ENCODE measurements at regions not wholly inside any gene's neighbourhood (a gene's known extent, or its start where the extent isn't known, plus 50 kb on each side); places are given as distances from the start of the nearest gene placed in this dataset.
"Not testable (repeated sequence)": the region's sequence is repeated elsewhere in the genome, so short reads cannot be mapped to it uniquely, and the experiment has no call there.

- DNase-seq (ENCODE audit: low read depth) = not testable (repeated sequence)
These were observed 184.6 kb upstream of the NR3C1 start for GRCh38 chr5:143588121-143588520.

DNA sequence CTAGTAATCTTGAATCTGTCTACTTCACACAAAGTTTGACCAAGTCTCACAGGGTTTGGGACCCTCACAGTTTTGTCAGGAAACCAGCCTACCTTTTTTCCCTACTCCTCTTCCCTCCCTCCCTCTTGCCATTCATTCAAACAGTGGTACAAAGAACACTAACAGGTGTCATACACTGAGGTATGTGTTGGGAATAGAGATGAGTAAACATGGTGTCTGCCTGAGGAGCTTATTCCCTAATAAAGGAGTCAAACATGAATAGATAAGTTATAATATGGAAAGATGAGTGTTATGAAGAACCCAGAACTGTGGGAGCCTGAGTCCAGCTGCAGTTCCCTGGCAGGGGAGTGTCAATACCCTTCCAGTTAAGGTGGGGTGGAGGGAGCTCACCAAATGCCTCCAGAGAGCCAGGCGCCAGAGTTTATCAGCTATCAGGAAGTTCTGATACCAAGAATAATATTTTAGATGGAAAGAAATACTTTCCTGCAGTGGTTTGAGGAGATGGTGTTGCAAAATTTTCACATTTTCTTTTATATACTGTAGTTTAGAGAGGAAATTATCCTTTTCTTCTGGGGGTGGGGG is 183.4 kb upstream of the NR3C1 start:
- no peak for DNase-seq (ENCODE audit: low read depth)

GRCh38 chr5:143585970-143586369 is 182.5 kb upstream of the NR3C1 start:
- DNase-seq (ENCODE audit: low read depth) = no peak

DNA sequence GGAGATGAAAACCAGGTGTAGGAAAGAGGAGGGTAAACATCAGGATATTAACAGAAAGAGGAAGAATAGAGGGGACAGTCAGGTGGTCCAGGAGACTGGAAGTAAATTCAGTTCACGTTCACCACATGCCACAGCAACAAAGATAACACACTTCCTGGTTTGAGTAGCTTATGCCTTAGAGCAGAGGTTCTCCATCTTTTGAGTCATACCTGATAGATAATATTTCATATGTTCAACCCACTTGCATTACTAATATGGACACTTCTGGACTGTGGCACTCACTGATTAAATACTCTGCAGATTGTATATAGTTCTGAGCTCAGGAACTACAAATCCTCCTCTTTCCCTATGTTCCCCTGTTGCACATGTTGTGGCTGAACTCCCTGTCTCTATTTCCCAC is 179.9 kb upstream of the NR3C1 start:
- no peak for DNase-seq (ENCODE audit: low read depth)

- DNase-seq (ENCODE audit: low read depth) = peak; percentile 33
These were observed 179.4 kb upstream of the NR3C1 start for GRCh38 chr5:143582869-143583268.

GRCh38 chr5:143582176-143582575 is 178.7 kb upstream of the NR3C1 start:
- no peak for DNase-seq (ENCODE audit: low read depth)

GRCh38 chr5:143581649-143582048 is 178.2 kb upstream of the NR3C1 start:
- no peak for DNase-seq (ENCODE audit: low read depth)

GRCh38 chr5:143581147-143581546 is 177.7 kb upstream of the NR3C1 start:
- no peak for DNase-seq (ENCODE audit: low read depth)

DNA sequence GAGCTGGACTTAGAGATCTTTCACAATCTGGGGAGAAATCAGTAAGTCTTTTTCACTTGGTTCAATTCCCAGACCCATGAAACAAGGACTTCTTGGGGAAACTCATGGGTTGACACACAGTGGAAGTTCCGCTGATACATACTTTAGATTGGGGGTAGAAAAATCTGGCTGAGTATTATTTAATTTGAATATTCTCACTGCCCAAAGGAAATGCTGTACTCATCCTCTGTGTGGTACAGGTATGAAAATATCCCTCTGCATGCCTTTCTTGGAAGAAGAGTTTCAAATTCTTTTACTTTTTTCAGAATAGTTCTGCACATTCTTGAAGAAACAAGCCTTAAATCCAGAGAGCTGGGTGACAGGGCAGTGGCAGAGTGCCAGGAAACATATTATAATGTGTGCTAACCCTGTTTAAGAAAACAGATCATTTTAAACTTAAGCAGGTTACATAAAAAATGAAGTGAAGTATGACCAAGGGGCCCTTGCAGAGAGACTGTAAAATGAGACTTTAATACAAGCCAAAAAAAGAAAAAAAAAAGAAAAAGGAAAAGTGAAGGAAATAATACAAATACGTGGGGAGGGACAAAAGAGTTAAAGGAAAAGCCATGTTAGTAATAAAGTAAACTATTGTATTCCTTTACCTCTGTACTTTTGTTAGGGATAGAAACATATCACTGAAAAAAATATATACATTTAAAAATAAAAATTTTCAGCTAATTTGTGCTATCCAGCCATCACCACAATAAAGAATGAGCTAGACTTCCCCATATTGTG is 173.4 kb upstream of the NR3C1 start:
- peak; percentile 14 for DNase-seq (ENCODE audit: low read depth)

- no peak for DNase-seq (ENCODE audit: low read depth)
These were observed 171.8 kb upstream of the NR3C1 start for GRCh38 chr5:143575286-143575685.

DNA sequence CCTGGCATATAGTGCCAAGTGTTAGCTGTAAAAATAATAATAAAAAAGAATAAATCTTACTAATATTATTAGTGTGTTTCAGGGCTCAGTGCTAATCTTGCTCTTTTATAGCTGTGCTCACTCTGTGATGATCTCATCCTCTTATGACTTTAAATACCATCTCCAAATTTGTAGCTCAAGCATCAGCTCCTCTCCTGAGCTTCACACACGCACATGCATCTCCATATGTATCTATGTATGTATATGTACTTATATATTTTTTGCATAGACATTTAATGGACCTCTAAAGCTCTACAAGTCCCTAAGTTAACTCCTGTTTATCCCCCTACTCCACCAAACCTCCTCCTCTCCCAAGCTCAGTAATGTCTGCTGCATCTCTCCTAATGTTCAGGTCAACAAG is 170.8 kb upstream of the NR3C1 start:
- DNase-seq (ENCODE audit: low read depth) = no peak

GRCh38 chr5:143573568-143574170 is 170.2 kb upstream of the NR3C1 start:
- DNase-seq (ENCODE audit: low read depth) = no peak

- no peak for DNase-seq (ENCODE audit: low read depth)
These were observed 169.2 kb upstream of the NR3C1 start for GRCh38 chr5:143572671-143573070.

DNA sequence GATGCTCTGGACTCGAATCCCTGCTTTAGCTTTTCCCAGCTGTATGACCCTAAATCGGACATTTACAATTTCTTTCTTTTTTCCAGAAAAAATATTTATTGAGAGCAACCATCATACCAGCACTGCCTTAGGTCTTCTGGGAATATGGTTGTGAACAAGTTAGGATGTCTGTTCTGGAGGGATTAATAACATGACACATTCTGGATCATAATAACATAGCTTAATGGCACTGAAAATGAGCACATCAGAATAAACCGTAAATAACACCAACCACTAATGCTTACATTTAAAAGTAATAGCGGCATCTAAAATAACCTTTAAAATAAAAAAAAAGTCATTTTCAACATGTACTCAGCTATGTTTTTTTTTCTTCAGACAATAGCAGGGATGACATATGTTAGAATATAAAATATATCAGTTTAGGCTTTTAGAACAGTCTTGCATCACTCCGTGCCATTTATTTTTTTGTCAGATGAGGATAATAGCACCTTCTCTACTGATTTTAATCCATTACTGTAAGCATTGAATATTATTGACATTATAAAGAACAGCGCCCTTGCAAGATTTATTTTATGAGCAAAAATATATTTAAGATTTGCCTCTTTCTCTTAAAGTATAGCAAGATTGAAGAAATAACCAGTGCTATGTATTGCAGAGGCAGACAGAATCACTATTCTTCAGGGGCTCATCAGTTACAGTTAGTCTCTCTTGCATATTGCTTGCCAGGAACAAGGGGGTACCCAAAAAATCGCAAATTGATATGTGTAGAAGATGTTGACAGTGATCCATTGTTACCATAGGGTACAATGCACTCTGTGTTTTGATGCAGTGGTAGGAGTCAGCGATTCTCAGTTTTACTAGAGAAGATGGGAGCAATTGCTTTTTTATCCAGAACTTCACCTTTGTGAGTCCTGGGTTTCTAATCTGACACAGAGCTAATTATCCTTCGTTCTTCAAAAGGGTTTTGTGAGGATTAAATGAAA is 168.4 kb upstream of the NR3C1 start:
- no peak for DNase-seq (ENCODE audit: low read depth)

DNA sequence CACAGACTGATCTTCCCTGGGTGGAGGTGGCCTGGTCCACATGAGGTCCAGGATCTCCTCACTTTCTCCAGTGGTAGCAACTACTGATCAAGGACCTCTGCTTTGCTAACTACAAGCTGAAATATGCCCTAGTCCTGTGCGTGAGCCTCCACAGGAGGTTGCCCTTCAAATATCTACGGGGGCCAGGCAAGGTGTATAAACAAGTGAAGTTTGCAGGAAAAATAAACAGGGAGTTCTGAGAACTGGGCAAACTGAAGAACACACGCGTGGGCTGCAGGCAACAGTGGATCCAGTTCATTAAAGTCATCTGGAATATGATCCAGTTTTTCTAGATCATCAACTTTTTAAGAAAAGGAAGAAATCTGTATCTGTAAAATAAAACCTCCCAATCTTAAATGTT is 167.5 kb upstream of the NR3C1 start:
- DNase-seq (ENCODE audit: low read depth) = no peak

GRCh38 chr5:143569722-143570567 is 166.5 kb upstream of the NR3C1 start:
- no peak for DNase-seq (ENCODE audit: low read depth)

GRCh38 chr5:143569213-143569701 is 165.8 kb upstream of the NR3C1 start:
- no peak for DNase-seq (ENCODE audit: low read depth)

GRCh38 chr5:143567583-143568504 is 164.4 kb upstream of the NR3C1 start:
- no peak for DNase-seq (ENCODE audit: low read depth)

DNA sequence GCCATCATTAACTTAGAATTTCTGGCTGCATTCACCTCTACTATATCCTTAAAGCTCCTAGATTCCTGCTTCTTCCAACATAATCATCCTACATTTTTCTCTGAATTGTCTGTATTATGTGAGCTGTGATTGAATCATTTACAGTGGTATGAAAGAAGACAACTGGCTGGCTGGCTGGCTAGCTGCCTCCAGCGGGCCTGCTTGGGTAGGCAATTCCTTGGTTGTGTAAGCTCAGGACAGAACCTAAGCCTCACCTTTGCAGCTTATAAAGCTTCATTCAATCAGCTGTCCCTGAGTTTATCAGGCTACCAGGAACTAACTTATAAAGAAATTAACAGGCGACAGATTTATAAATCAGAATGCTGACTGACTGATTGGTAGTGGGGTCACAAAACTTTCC is 162.7 kb upstream of the NR3C1 start:
- DNase-seq (ENCODE audit: low read depth) = no peak
